Left renal pelvis (tissue), 4 donors: ENCODE measurements at regions not wholly inside any gene's neighbourhood (a gene's known extent, or its start where the extent isn't known, plus 50 kb on each side); places are given as distances from the start of the nearest gene placed in this dataset.

Experiments used
- DNase-seq, 4 donors: peaks; one replicate each; pipeline ENCODE4 v3.0.0-alpha.2; 2013; ENCODE audit warnings: low read depth in 4 of 4, low spot score in 3 of 4

- DNase-seq: no peak
Observed at GRCh38 chr15:39350785-39351184, 230.1 kb upstream of the THBS1 start.

DNA sequence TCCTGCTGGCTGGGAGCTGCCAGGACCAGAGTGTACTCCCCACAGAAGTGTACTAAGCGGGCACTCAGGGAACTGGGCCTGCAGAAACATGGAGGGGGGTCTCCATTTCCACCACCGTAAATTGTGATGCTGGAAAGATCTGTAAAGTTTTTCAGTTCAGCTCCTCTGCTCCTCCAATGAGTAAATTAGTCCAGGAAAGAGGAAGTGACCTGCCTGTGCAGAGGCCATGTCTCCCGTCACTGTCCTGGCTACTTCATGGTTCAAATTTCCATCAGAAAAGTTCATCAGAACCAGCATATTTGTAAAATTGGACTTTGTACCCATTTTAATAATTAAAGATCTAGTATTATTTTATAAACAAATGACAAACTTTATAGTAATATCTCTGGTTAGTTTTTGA lies 226.7 kb upstream of the THBS1 start:
- DNase-seq: no peak

DNA sequence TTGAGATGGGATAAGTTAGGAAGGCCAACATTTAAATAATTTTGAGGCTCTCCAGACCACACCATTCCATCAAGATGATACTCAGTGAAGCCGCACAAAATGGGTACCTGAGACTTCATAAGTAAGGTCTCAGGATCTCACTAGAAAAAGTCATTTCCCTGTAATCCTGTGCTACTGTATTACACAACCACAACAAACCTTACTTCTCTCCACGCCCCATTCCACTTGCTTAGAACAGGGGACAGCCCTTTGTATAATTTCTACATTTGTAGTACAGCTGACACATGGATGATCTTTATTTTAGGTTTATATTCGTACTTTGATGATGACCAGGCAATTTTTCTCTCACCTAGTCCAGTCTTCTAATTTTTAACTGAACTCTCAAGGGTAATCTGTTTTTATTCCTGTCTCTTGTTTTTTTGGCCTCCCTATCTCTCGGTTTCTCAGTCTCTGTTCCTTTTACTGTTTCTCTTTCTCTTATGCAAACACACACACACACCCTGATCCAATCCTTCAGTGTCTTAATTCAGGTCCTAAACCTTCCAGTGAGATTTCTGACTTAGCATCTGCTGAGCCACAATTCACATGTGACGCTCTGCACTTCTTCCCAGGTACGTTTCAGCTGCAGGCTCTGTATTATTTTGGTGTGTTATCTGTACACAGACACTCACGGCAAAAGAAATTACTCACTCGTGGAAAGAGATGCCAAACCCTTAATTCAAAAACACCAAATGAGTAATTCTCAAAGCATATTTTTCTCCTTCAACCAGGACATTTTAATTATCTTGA lies 223.2 kb upstream of the THBS1 start:
- no peak for DNase-seq

DNA sequence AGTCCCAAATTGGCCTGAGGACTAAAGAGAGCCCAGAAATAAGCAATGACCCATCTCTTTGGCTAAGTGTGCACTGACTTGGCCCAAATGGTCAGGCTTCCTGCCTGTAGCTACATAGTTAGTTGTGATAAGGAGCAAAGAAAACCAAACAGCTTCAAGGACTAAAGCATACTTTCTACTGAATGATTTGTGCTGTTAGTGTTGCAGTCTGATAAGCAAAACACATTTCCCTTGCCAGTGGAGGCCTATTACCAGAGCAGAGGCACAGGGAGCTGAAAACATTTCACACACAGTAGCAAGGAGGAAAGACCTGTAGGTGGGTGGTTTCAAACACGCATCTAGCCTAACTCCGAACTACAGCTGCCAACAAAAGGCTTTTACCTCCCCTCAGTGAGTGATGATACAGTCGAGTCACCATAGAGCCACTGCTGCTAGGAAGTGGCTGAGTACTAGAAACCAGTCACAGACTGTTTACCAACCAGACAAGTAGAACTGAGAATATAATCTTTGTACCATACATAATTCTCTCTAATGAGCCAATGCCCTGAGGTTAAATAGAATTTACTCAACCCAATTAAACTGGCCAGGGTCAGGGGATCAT lies 222.3 kb upstream of the THBS1 start:
- DNase-seq: peak in 1 of 4 donors; percentile 12

DNA sequence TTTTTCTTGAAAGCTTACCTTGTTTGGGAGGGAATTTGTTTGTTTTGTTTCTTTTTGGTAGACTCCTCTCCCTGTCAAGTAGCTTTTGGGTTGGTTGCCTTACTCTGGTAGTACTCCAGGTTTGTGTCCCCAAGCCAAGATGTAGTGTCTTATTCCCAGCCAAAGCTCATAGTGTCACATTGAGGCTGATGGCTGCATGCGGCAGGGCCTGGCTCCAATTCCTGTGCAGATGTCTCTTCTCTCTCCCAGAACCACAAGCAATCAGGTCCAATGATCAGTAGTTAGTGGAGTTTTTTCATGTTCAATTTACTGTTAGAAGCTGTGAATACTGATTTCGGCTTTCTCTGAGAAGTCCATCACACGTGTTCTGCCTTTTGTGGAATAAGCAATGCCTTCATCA lies 221.1 kb upstream of the THBS1 start:
- no peak for DNase-seq

DNA sequence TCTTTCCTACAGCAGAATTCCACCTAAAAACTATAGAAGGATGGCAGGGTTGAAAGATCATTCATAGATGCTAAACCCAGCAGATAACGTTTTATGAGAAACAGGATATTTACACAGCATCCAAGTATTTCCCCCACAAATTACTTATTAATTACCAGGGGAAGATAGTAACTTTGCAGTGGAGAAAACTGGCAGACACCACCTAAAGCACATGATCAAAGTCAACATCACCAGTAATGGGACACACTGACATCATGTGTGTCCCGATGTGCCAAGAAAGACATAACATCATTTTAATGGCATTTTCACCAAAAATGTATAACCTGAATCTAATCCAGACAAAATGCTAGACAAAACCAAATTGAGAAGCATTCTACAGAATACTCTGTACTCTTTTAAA lies 220.4 kb upstream of the THBS1 start:
- DNase-seq: no peak

- DNase-seq: no peak
Observed at GRCh38 chr15:39361497-39361896, 219.4 kb upstream of the THBS1 start.

DNA sequence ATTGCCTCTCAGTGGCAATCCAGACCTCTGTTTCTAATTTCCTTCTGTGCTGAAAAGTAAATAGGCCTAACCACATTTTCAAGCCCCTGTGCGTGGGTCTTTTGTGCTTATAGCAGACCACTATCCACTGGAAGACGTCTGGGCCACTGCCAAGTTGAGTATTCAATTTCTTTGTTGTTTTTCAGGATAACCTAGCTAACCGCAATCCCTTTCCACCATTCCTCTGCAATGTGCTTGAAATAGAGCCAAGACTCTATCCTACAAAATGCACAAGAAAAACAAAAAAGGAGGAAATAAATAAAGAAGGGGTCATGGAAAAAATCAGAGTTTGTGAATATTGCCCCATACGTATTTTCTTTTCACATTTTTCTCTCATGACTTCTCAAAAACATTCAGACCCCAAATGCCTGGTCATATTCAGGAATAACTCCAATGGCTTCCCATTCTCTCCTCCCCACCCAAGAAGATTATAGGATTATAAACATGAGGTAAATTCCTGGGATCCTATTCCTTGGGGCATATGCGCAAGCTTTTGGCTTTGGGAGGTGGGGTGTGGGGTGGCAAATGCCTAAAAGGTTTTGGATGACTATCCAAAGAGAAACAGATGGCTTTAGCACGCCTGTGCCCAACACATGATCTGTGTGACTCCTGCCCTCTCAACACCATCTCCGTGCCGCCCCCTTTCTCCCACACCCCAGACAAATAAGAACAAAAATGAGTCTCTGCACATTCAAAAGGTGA lies 217.9 kb upstream of the THBS1 start:
- peak in 3 of 4 donors; percentile 24 to 62 (median 44) for DNase-seq

DNA sequence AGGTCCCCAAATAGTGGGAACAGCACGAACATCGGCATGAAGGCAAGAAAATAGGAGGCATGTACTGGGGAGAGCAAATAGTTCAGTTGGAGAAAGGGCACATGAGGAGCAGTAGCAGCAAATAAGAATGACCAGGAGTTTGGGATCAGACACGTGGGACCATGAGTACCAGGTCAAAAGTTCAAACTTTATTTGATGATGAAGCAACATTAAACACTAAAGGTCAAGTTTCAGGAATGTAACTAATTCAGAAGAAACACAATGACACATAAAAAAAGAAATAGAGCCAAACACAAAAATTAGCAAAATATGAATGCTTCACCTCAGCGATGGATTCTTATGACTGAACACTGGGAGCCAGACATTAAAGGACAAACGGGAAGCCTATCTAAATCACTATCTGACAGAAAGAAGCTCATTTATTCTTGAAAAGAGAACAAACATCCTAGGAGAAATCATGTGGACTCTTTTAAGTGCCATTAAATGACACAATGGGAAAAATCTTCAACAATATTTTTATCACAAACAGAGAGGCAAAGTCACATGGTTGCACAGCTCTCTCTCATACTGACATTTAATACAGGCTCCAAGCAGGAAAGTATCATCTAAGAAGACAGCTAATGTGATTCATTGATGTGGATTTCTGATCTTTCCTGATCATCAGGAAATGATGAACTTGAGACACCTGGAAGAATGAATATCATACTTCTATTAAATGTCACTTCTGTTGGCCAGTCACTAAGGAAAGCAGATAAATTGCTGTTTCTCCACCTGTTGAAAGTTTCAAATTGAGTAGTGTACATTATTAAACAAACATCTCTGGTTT lies 216.9 kb upstream of the THBS1 start:
- DNase-seq: no peak

GRCh38 chr15:39364721-39365120 lies 216.2 kb upstream of the THBS1 start:
- DNase-seq: no peak

DNA sequence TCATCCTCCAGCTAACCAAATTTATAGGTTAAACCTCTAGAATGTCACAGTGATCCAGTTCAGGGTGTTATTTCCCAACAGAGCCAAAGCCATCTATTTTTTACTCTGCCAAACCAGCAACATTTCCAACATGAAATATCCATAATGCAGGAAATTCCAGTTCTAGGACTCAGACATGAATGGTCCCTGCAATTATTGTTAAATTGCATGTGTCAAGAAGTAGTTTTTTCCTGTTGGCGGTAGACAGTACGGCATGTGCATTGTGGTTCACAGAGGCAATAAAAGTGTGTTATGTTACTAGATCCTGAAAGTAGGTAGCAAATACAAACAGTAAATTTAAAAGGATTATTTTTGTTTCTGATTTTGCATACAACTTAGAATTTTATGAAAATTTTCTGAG lies 215.7 kb upstream of the THBS1 start:
- DNase-seq: no peak

DNA sequence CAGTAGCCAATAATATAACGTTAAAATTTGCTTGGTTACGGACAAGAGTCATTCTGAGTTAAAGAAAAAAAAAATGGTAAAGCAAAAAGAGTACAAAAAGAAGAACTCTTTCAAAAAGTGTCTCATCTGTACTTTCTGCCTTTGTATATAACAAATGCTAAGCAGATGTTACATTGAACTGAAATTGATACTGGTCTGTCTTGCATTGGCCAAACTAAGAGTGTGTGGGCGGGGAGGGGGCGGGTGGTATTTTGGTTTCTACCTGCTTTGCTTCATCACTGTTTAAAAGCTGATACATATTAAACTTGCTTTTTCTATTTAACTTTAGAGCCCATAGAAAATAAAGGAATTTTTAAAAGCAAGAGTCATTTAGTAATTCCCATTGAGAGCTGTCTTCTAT lies 215.0 kb upstream of the THBS1 start:
- no peak for DNase-seq

DNA sequence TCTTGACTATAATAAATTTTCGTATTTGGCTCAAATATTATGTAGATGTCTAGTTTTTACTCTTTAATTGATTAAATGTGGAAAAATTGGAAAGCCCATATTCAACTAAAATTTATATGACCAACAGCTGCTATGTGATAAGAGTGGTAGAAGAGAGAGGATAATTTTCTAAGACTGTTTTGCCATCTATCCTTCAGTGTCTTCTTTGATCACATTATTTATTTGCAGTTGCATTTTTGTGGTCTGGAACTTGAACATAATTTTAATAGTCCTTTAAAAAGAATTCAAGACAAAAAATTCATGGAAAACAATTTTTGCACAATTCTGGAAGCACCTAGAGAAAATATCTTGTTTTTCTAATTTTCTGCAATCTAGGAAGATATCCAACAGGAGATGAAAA lies 213.3 kb upstream of the THBS1 start:
- DNase-seq: no peak

DNA sequence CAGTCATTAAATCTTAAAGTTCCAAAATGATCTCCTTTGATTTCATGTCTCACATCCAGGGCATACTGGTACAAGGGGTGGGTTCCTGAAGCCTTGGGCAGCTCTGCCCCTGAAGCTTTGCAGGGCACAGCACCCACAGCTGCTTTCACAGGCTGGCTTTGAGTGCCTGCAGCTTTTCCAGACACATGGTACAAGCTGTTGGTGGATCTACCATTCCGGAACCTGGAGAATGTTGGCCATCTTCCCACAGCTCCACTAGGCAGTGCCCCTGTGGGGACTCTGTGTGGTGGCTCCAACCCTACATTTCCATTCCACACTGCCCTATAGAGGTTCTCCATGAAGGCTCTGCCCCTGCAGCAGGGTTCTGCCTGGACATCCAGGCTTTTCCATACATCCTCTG lies 211.1 kb upstream of the THBS1 start:
- DNase-seq: no peak

DNA sequence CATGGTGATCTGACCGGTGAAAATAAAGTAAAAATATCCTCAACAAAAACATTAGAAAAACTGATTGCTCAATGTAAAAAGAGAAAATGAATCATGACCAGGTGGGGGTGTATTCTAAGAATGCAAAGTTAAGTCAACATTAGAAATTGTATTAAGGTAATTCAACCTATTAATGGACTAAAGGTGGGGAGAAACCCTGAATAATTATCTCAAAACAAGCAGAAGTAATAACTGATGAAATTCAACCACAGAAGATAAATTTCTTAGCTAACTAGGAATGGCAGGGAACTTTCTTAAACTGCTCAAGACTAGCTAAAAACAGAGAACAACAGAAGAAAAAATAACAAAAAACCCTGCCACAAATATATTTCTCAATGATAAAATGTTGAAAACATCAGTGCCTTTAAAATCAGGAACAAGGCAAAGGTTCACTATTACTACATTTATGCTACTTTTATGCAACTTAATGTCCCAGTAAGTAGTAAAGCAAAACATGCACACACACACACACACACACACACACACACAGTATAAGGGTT lies 204.4 kb upstream of the THBS1 start:
- DNase-seq: no peak

DNA sequence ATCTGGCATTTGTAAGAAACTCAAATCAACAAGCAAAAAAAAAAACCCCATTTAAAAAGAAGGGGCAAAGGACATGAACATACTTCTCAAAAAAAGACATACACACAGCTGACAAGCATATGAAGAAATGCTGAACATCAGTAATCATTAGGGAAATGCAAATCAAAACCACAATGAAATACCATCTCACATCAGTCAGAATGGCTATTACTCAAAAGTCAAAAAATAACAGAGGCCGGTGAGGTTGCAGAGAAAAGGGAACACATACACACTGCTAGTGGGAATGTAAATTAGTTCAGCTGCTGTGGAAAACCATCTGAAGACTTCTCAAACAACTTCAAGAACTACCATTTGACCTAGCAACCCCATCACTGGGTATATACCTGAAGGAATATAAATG lies 199.4 kb upstream of the THBS1 start:
- no peak for DNase-seq

- no peak for DNase-seq
Observed at GRCh38 chr15:39388118-39388517, 192.8 kb upstream of the THBS1 start.

- no peak for DNase-seq
Observed at GRCh38 chr15:39391230-39391629, 189.6 kb upstream of the THBS1 start.

DNA sequence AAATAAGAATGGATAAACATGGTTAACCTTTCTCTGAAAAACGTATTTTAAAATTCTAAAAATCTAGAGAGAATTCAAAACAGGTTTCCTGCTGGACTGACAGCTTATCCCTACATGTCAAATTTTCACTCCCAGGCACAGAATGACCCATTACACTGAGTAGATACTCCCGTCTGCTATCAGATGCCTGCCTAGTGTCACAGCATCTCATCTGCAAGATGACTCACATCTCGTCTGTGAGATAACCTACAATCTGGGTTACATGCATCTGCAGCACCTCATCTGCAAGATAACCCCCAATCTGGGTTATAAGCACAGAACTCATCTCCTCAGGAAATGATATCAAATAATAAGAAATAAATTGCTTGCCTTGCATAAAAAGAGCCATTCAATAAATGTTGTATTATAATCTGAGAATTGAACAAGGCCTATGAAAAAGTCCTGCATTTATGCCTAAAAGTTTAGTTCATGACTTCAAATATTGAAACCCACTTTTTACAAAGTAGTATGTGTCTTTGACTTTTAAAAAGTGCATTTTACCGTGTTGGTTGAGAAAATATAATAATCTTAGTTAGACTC lies 188.3 kb upstream of the THBS1 start:
- DNase-seq: no peak

- no peak for DNase-seq
Observed at GRCh38 chr15:39393575-39394335, 187.1 kb upstream of the THBS1 start.
